Mesendoderm (in vitro differentiated cells): ENCODE measurements at regions not wholly inside any gene's neighbourhood (a gene's known extent, or its start where the extent isn't known, plus 50 kb on each side); places are given as distances from the start of the nearest gene placed in this dataset.

Experiments used
- DNase-seq: peaks from one replicate; pipeline ENCODE4 v3.0.0; 2013
- H2AK5ac ChIP-seq: 2 replicates; pipeline ENCODE4 v1.6.1; 2013; ENCODE audit warnings: low read length, inconsistent platforms
- H2BK120ac ChIP-seq: 2 replicates; pipeline ENCODE4 v1.6.1; 2013; ENCODE audit warnings: low read depth, mild to moderate bottlenecking, low read length, moderate library complexity, mixed read lengths
- H2BK15ac ChIP-seq: replicated peaks from 2 replicates; pipeline ENCODE4 v1.6.1; 2013; ENCODE audit warnings: low read depth, mild to moderate bottlenecking, moderate library complexity
- H2BK5ac ChIP-seq: 2 replicates; pipeline ENCODE4 v1.6.1; 2013; ENCODE audit warnings: low read length, inconsistent platforms
- H3K18ac ChIP-seq: 2 replicates; pipeline ENCODE4 v1.6.1; 2013; ENCODE audit warnings: mild to moderate bottlenecking, low read length, mixed read lengths
- H3K23ac ChIP-seq: one replicate; pipeline ENCODE4 v1.6.1; 2013; ENCODE audit warnings: low read length
- H3K27ac ChIP-seq: 2 replicates; pipeline ENCODE4 v1.5.1; 2013; ENCODE audit warnings: low read depth, mild to moderate bottlenecking, inconsistent platforms, low read length, moderate library complexity
- H3K27me3 ChIP-seq: 2 replicates; pipeline ENCODE4 v1.6.1; 2013; ENCODE audit warnings: low read length, control low read depth, mild to moderate bottlenecking, inconsistent platforms; ENCODE audit not compliant: insufficient read depth, poor library complexity
- H3K36me3 ChIP-seq: 2 replicates; pipeline ENCODE4 v1.6.1; 2013; ENCODE audit warnings: low read length, inconsistent platforms; ENCODE audit not compliant: control insufficient read depth, insufficient read depth
- H3K4ac ChIP-seq: one replicate; pipeline ENCODE4 v1.6.1; 2013; ENCODE audit warnings: low read depth, mild to moderate bottlenecking, low read length, moderate library complexity
- H3K4me1 ChIP-seq: 2 replicates; pipeline ENCODE4 v1.6.1; 2013; ENCODE audit warnings: low read depth, low read length, inconsistent platforms; ENCODE audit not compliant: control insufficient read depth
- H3K4me2 ChIP-seq: 2 replicates; pipeline ENCODE4 v1.6.1; 2013; ENCODE audit warnings: low read length
- H3K4me3 ChIP-seq: 2 replicates; pipeline ENCODE4 v1.5.1; 2013; ENCODE audit warnings: mild to moderate bottlenecking, low read length
- H3K56ac ChIP-seq: one replicate; pipeline ENCODE4 v1.6.1; 2013; ENCODE audit warnings: low read length
- H3K79me1 ChIP-seq: 2 replicates; pipeline ENCODE4 v1.6.1; 2013; ENCODE audit warnings: low read length, inconsistent platforms
- H3K79me2 ChIP-seq: 2 replicates; pipeline ENCODE4 v1.6.1; 2013; ENCODE audit warnings: mild to moderate bottlenecking, low read length; ENCODE audit not compliant: control insufficient read depth, insufficient read depth
- H3K9ac ChIP-seq: 2 replicates; pipeline ENCODE4 v1.6.1; 2013; ENCODE audit warnings: low read length, inconsistent platforms
- H4K5ac ChIP-seq: one replicate; pipeline ENCODE4 v1.6.1; 2013; ENCODE audit warnings: low read length
- H4K8ac ChIP-seq: one replicate; pipeline ENCODE4 v1.6.1; 2013; ENCODE audit warnings: low read depth, mild to moderate bottlenecking, control low read depth, low read length, moderate library complexity
- WGBS: extraction: QIAGEN DNeasy Blood & Tissue Kit; methylation state at CpG from one replicate; pipeline ENCODE4 v1.1.7; 2013; ENCODE audit warnings: low lambda C conversion rate, missing lambda C conversion rate; ENCODE audit not compliant: insufficient coverage; ENCODE audit errors: extremely low coverage; 5-methylcytosine and 5-hydroxymethylcytosine counted together

- Histone ChIP-seq H3K4me1 (no peaks in the 10 kb centered on the region), H3K4ac (no peak overlapping the region), H3K9ac (no peak overlapping the region), H3K18ac (no peak overlapping the region), H3K23ac (no peak overlapping the region), H3K36me3 (no peaks in the 10 kb centered on the region), H3K79me1 (no peaks in the 10 kb centered on the region), H2AK5ac (no peak overlapping the region), H3K4me2 (no peak overlapping the region), H4K5ac (no peak overlapping the region), H3K56ac (no peak overlapping the region), H3K79me2 (no peaks in the 10 kb centered on the region), H2BK15ac (no peak overlapping the region), H3K4me3 (no peak overlapping the region), H2BK120ac (no peak overlapping the region), H2BK5ac (no peak overlapping the region), H4K8ac (no peak overlapping the region), H3K27me3 (no peaks in the 10 kb centered on the region), H3K27ac (no peak overlapping the region)
- no CpG with 5 or more reads among the region's 1 CpG for WGBS
- peak; percentile 7 for DNase-seq
Measured at GRCh38 chr12:88763536-88764100, 183.3 kb upstream of the KITLG start.

GRCh38 chr12:88758176-88758575 is 177.9 kb upstream of the KITLG start:
- Histone ChIP-seq H2AK5ac (no peak overlapping the region), H4K8ac (no peak overlapping the region), H3K23ac (no peak overlapping the region), H2BK5ac (no peak overlapping the region), H3K4me1 (no peaks in the 10 kb centered on the region), H3K79me2 (no peaks in the 10 kb centered on the region), H3K56ac (no peak overlapping the region), H3K4ac (no peak overlapping the region), H4K5ac (no peak overlapping the region), H3K18ac (no peak overlapping the region), H2BK120ac (no peak overlapping the region), H3K27ac (no peak overlapping the region), H3K36me3 (no peaks in the 10 kb centered on the region), H2BK15ac (no peak overlapping the region), H3K79me1 (no peaks in the 10 kb centered on the region), H3K27me3 (no peaks in the 10 kb centered on the region), H3K9ac (no peak overlapping the region), H3K4me3 (no peak overlapping the region), H3K4me2 (no peak overlapping the region)
- no peak for DNase-seq
- no CpG with 5 or more reads among the region's 4 CpGs for WGBS

GRCh38 chr12:88756917-88757316 is 176.6 kb upstream of the KITLG start:
- no peak overlapping the region for H3K56ac ChIP-seq
- H3K4me1 ChIP-seq: no peaks in the 10 kb centered on the region
- no peaks in the 10 kb centered on the region for H3K79me1 ChIP-seq
- no peak for DNase-seq
- H3K27me3 ChIP-seq: no peaks in the 10 kb centered on the region
- H3K27ac ChIP-seq: no peak overlapping the region
- no peak overlapping the region for H2BK5ac ChIP-seq
- H3K9ac ChIP-seq: no peak overlapping the region
- no peak overlapping the region for H4K5ac ChIP-seq
- no peak overlapping the region for H3K4me2 ChIP-seq
- no peak overlapping the region for H2BK120ac ChIP-seq
- H4K8ac ChIP-seq: no peak overlapping the region
- no peak overlapping the region for H3K4me3 ChIP-seq
- WGBS: 100% methylated on average over 2 of the region's 4 CpGs
- H3K36me3 ChIP-seq: no peaks in the 10 kb centered on the region
- H2AK5ac ChIP-seq: no peak overlapping the region
- no peak overlapping the region for H3K18ac ChIP-seq
- no peak overlapping the region for H2BK15ac ChIP-seq
- no peaks in the 10 kb centered on the region for H3K79me2 ChIP-seq
- H3K4ac ChIP-seq: no peak overlapping the region
- no peak overlapping the region for H3K23ac ChIP-seq

GRCh38 chr12:88756153-88756552 is 175.9 kb upstream of the KITLG start:
- Histone ChIP-seq H3K79me1 (no peaks in the 10 kb centered on the region), H3K56ac (no peak overlapping the region), H4K8ac (no peak overlapping the region), H2BK15ac (no peak overlapping the region), H4K5ac (no peak overlapping the region), H3K27ac (no peak overlapping the region), H3K36me3 (no peaks in the 10 kb centered on the region), H3K9ac (no peak overlapping the region), H3K79me2 (no peaks in the 10 kb centered on the region), H3K4me3 (no peak overlapping the region), H3K23ac (no peak overlapping the region), H3K4me1 (no peaks in the 10 kb centered on the region), H3K4me2 (no peak overlapping the region), H2AK5ac (no peak overlapping the region), H3K4ac (no peak overlapping the region), H3K18ac (no peak overlapping the region), H2BK120ac (no peak overlapping the region), H2BK5ac (no peak overlapping the region), H3K27me3 (no peaks in the 10 kb centered on the region)
- no peak for DNase-seq
- no CpG with 5 or more reads among the region's 3 CpGs for WGBS

- Histone ChIP-seq H3K36me3 (no peaks in the 10 kb centered on the region), H2BK15ac (no peak overlapping the region), H3K27ac (no peak overlapping the region), H3K9ac (no peak overlapping the region), H4K5ac (no peak overlapping the region), H3K23ac (no peak overlapping the region), H3K18ac (no peak overlapping the region), H3K56ac (no peak overlapping the region), H2BK5ac (no peak overlapping the region), H3K4me3 (no peak overlapping the region), H3K4ac (no peak overlapping the region), H2AK5ac (no peak overlapping the region), H2BK120ac (no peak overlapping the region), H4K8ac (no peak overlapping the region), H3K27me3 (no peaks in the 10 kb centered on the region), H3K4me1 (no peaks in the 10 kb centered on the region), H3K79me2 (no peaks in the 10 kb centered on the region), H3K4me2 (no peak overlapping the region), H3K79me1 (no peaks in the 10 kb centered on the region)
- DNase-seq: no peak
- WGBS: no CpG with 5 or more reads among the region's 8 CpGs
Measured at GRCh38 chr12:88753707-88754106, 173.4 kb upstream of the KITLG start.

GRCh38 chr12:88753066-88753465 is 172.8 kb upstream of the KITLG start:
- no peak overlapping the region for H3K4me3 ChIP-seq
- H4K8ac ChIP-seq: no peak overlapping the region
- no peak overlapping the region for H4K5ac ChIP-seq
- no peak overlapping the region for H3K23ac ChIP-seq
- H2BK15ac ChIP-seq: no peak overlapping the region
- no peak overlapping the region for H2BK5ac ChIP-seq
- H3K9ac ChIP-seq: no peak overlapping the region
- DNase-seq: no peak
- no peak overlapping the region for H2AK5ac ChIP-seq
- H3K79me1 ChIP-seq: no peaks in the 10 kb centered on the region
- no peak overlapping the region for H2BK120ac ChIP-seq
- no peaks in the 10 kb centered on the region for H3K79me2 ChIP-seq
- no peak overlapping the region for H3K27ac ChIP-seq
- no peak overlapping the region for H3K4ac ChIP-seq
- no peaks in the 10 kb centered on the region for H3K27me3 ChIP-seq
- no peak overlapping the region for H3K18ac ChIP-seq
- no peaks in the 10 kb centered on the region for H3K36me3 ChIP-seq
- 100% methylated on average over 1 of the region's 4 CpGs for WGBS
- H3K4me1 ChIP-seq: no peaks in the 10 kb centered on the region
- H3K56ac ChIP-seq: no peak overlapping the region
- no peak overlapping the region for H3K4me2 ChIP-seq
